ENCODE measurements at regions not wholly inside any gene's neighbourhood (a gene's known extent, or its start where the extent isn't known, plus 50 kb on each side); places are given as distances from the start of the nearest gene placed in this dataset.

GRCh38 chr16:85378145-85379040 is 234.7 kb upstream of the GSE1 start:
- DNase-seq (ENCODE audit: low read depth, low spot score): no peak
- H3K4me3 ChIP-seq (ENCODE audit: low read depth, low read length): no peak overlapping the region
- no peak for TF ChIP-seq CTCF (IDR thresholded peaks at IDR 0.05; ENCODE audit: low read depth, low read length)
- in situ Hi-C loops (cut with HindIII; ENCODE audit: low sequenced_read_pairs): no loop called here

- in situ Hi-C loops (cut with HindIII; ENCODE audit: low sequenced_read_pairs): no loop called here
- TF ChIP-seq CTCF (IDR thresholded peaks at IDR 0.05; ENCODE audit: low read depth, low read length): no peak
- H3K4me3 ChIP-seq (ENCODE audit: low read depth, low read length): no peak overlapping the region
- DNase-seq (ENCODE audit: low read depth, low spot score): no peak
These were observed 233.8 kb upstream of the GSE1 start for GRCh38 chr16:85379041-85380001.

DNA sequence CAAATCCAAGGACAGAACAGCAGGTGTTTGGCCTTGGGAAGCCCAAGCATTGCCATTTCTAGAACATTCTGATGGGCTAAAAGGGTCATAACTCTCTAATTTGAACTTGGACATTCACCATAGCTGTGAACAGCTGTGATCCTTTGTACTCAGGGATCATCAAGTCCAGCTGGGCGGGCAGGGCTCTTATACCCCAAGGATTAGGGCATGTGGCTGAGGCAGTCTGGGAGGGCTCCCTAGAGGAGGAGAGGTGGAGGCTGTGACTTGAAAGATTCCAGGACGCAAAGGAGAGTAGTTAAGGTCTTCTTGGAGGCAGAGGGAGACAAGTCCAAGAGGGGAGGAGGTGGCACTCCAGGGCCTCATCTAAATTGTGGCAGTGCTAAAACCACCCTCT is 233.1 kb upstream of the GSE1 start:
- TF ChIP-seq CTCF (IDR thresholded peaks at IDR 0.05; ENCODE audit: low read depth, low read length): no peak
- no peak for DNase-seq (ENCODE audit: low read depth, low spot score)
- H3K4me3 ChIP-seq (ENCODE audit: low read depth, low read length): no peak overlapping the region
- in situ Hi-C loops (cut with HindIII; ENCODE audit: low sequenced_read_pairs): no loop called here

DNA sequence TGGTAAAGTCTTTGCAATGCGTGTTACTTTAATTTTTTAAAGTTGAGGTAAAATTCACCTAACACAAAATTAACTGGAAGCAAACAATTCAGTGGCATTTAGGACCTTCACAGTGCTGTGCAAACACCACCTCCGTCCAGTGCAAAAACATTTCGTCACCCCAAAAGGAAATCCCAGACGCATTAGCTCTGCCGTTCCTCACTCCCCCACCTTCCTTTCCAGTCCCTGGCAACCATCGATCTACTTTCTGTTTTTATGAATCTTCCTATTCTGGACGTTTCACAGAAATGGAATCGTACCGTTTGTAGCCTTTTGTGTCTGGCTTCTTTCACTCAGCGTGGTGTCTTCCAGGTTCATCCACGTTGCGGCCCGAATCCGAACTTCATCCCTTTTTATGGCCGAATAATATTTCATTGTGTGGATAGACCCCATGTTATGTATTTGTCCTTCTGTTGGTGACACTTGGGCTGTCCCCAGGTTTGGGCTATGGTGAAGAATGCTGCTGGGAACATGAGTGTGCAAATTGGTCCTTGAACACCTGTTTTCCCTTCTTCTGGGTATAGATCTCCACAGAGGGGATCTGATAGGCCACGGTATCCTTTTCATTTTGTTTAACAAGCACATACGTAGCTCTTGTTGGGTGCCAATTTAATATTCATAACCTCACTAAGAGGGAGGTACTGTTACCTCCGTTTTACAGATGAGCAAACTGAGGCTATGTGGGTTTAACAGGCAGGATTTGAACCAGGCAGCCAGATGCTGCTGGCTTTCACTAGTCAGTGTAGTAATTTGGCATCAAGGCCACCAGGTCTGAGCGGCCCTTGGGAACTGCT is 232.0 kb upstream of the GSE1 start:
- DNase-seq (ENCODE audit: low read depth, low spot score): no peak
- H3K4me3 ChIP-seq (ENCODE audit: low read depth, low read length): no peak overlapping the region
- in situ Hi-C loops (cut with HindIII; ENCODE audit: low sequenced_read_pairs): no loop called here
- no peak for TF ChIP-seq CTCF (IDR thresholded peaks at IDR 0.05; ENCODE audit: low read depth, low read length)

DNA sequence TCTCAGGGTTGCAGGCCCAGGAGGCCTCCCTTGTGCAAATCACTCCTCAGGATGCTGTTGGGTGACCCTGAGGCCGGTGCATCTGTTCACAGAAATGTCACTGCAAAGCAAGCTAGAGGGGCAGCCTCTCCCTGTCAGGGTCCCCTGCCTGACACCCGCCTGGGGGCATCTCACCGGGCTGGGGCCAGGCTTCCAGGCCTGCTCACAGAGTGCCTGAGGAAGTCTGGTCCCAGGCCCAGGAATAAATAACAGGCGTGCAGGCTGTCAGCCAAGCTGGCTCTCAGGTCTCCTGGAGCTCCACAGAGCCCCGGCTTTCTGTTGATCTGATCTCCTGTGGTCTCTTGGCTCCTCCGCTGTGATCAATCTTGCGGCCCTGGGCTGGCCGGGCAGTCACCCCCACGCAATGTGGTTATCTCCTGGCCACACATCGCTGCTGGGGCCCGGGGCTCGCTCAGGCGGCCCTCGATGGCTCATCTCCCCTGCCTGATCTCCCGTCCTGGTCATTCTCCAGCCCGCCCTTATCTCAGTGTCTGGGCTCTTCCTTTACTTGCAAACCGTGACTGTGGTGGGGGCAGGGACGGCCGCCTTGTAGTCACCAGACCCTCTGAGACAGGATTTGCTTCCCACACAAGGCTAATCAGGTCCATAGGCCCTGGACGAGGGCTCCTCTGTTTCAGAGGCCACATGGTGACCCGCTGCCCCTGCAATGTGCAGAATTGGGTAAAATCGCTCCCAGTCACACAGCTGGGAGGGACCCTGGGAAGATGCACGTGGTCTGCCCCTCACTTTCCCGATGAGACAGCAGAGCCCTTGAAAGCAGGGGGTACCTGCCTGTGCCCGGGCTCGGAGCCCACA is 231.2 kb upstream of the GSE1 start:
- in situ Hi-C loops (cut with HindIII; ENCODE audit: low sequenced_read_pairs): no loop called here
- DNase-seq (ENCODE audit: low read depth, low spot score): peak; percentile 65
- H3K4me3 ChIP-seq (ENCODE audit: low read depth, low read length): no peak overlapping the region
- no peak for TF ChIP-seq CTCF (IDR thresholded peaks at IDR 0.05; ENCODE audit: low read depth, low read length)

Data from astrocyte of the spinal cord (primary cell).